ENCODE measurements at regions not wholly inside any gene's neighbourhood (a gene's known extent, or its start where the extent isn't known, plus 50 kb on each side); places are given as distances from the start of the nearest gene placed in this dataset.

- Histone ChIP-seq H3K9me3 (ENCODE audit: low read depth, low read length, poor library complexity, severe bottlenecking) (no peaks in the 10 kb centered on the region), H3K27me3 (replicated peaks; ENCODE audit: insufficient read depth, low read depth, low read length, poor library complexity) (peaks cover 8% of the 10 kb centered on the region), H3K36me3 (ENCODE audit: insufficient read depth, low read length, poor library complexity, severe bottlenecking) (no peaks in the 10 kb centered on the region), H3K27ac (ENCODE audit: low read depth, low read length, poor library complexity, severe bottlenecking) (no peak overlapping the region), H3K4me3 (ENCODE audit: low read depth, low read length, poor library complexity, severe bottlenecking) (no peak overlapping the region), H3K4me1 (ENCODE audit: insufficient read depth, low read length, poor library complexity, severe bottlenecking) (no peaks in the 10 kb centered on the region)
- ChIA-PET CTCF (no interaction called here), POLR2A (ENCODE audit: low non-redundant PET) (no interaction called here)
- TF ChIP-seq EZH2 (IDR thresholded peaks at IDR 0.05; ENCODE audit: borderline replicate concordance, low read depth, low read length, poor library complexity, severe bottlenecking): no peak
- TF ChIP-seq, protein P1, sequence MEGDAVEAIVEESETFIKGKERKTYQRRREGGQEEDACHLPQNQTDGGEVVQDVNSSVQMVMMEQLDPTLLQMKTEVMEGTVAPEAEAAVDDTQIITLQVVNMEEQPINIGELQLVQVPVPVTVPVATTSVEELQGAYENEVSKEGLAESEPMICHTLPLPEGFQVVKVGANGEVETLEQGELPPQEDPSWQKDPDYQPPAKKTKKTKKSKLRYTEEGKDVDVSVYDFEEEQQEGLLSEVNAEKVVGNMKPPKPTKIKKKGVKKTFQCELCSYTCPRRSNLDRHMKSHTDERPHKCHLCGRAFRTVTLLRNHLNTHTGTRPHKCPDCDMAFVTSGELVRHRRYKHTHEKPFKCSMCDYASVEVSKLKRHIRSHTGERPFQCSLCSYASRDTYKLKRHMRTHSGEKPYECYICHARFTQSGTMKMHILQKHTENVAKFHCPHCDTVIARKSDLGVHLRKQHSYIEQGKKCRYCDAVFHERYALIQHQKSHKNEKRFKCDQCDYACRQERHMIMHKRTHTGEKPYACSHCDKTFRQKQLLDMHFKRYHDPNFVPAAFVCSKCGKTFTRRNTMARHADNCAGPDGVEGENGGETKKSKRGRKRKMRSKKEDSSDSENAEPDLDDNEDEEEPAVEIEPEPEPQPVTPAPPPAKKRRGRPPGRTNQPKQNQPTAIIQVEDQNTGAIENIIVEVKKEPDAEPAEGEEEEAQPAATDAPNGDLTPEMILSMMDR (conservative IDR thresholded peaks at IDR 0.05; ENCODE audit: low read depth, low read length): no peak
- intact Hi-C loops (cut with micrococcal nuclease; ENCODE audit: unreplicated experiment): no loop called here
- DNase-seq (ENCODE audit: low spot score): no peak
- no TSS peak for BruUV-seq (replicated peaks)
Measured at GRCh38 chr2:237250599-237250998, 163.4 kb downstream of the COL6A3 start.

GRCh38 chr2:237251986-237252385 is 162.0 kb downstream of the COL6A3 start:
- Histone ChIP-seq H3K9me3 (ENCODE audit: low read depth, low read length, poor library complexity, severe bottlenecking) (no peaks in the 10 kb centered on the region), H3K27ac (ENCODE audit: low read depth, low read length, poor library complexity, severe bottlenecking) (no peak overlapping the region), H3K4me1 (ENCODE audit: insufficient read depth, low read length, poor library complexity, severe bottlenecking) (no peaks in the 10 kb centered on the region), H3K4me3 (ENCODE audit: low read depth, low read length, poor library complexity, severe bottlenecking) (no peak overlapping the region), H3K36me3 (ENCODE audit: insufficient read depth, low read length, poor library complexity, severe bottlenecking) (no peaks in the 10 kb centered on the region), H3K27me3 (replicated peaks; ENCODE audit: insufficient read depth, low read depth, low read length, poor library complexity) (peaks cover 10% of the 10 kb centered on the region)
- no peak for DNase-seq (ENCODE audit: low spot score)
- intact Hi-C loops (cut with micrococcal nuclease; ENCODE audit: unreplicated experiment): no loop called here
- ChIA-PET CTCF (no interaction called here), POLR2A (ENCODE audit: low non-redundant PET) (no interaction called here)
- no TSS peak for BruUV-seq (replicated peaks)
- TF ChIP-seq, protein P1 (conservative IDR thresholded peaks at IDR 0.05; ENCODE audit: low read depth, low read length): no peak
- no peak for TF ChIP-seq EZH2 (IDR thresholded peaks at IDR 0.05; ENCODE audit: borderline replicate concordance, low read depth, low read length, poor library complexity, severe bottlenecking)

GRCh38 chr2:237253046-237253702 is 160.8 kb downstream of the COL6A3 start:
- DNase-seq (ENCODE audit: low spot score): no peak
- Histone ChIP-seq H3K27ac (ENCODE audit: low read depth, low read length, poor library complexity, severe bottlenecking) (no peak overlapping the region), H3K9me3 (ENCODE audit: low read depth, low read length, poor library complexity, severe bottlenecking) (no peaks in the 10 kb centered on the region), H3K4me1 (ENCODE audit: insufficient read depth, low read length, poor library complexity, severe bottlenecking) (peaks cover under 1% of the 10 kb centered on the region), H3K27me3 (replicated peaks; ENCODE audit: insufficient read depth, low read depth, low read length, poor library complexity) (peaks cover 11% of the 10 kb centered on the region), H3K4me3 (ENCODE audit: low read depth, low read length, poor library complexity, severe bottlenecking) (no peak overlapping the region), H3K36me3 (ENCODE audit: insufficient read depth, low read length, poor library complexity, severe bottlenecking) (no peaks in the 10 kb centered on the region)
- ChIA-PET POLR2A (ENCODE audit: low non-redundant PET) (no interaction called here), CTCF (no interaction called here)
- TF ChIP-seq, protein P1 (conservative IDR thresholded peaks at IDR 0.05; ENCODE audit: low read depth, low read length): no peak
- no TSS peak for BruUV-seq (replicated peaks)
- intact Hi-C loops (cut with micrococcal nuclease; ENCODE audit: unreplicated experiment): no loop called here

Data from A673 (cell line).